Activated naive CD8-positive, alpha-beta T cell treated with anti-CD3 and anti-CD28 coated beads, Interleukin-2, amount 50 U/mL, for 24 hours (primary cell): ENCODE measurements at regions not wholly inside any gene's neighbourhood (a gene's known extent, or its start where the extent isn't known, plus 50 kb on each side); places are given as distances from the start of the nearest gene placed in this dataset.

Experiments used
- ATAC-seq: fragments of 150-1000 bp; cut with Tn5 transposase; one replicate; pipeline ENCODE4 v1.10.0; 2021
- DNase-seq: peaks from one replicate; pipeline ENCODE4 v3.0.0; 2021
- H3K27ac Mint-ChIP-seq: one replicate; pipeline ENCODE4 v1.8.0; 2021; ENCODE audit warnings: mild to moderate bottlenecking, mixed read lengths
- H3K27me3 Mint-ChIP-seq: one replicate; pipeline ENCODE4 v1.8.0; 2021; ENCODE audit warnings: mixed read lengths
- H3K36me3 Mint-ChIP-seq: one replicate; pipeline ENCODE4 v1.8.0; 2021; ENCODE audit warnings: low read depth, mixed read lengths
- H3K4me1 Mint-ChIP-seq: one replicate; pipeline ENCODE4 v1.8.0; 2021; ENCODE audit warnings: mixed read lengths
- H3K4me3 Mint-ChIP-seq: one replicate; pipeline ENCODE4 v1.8.0; 2021; ENCODE audit warnings: mild to moderate bottlenecking, moderate library complexity, mixed read lengths
- H3K9me3 Mint-ChIP-seq: one replicate; pipeline ENCODE4 v1.8.0; 2021; ENCODE audit warnings: mixed read lengths

DNA sequence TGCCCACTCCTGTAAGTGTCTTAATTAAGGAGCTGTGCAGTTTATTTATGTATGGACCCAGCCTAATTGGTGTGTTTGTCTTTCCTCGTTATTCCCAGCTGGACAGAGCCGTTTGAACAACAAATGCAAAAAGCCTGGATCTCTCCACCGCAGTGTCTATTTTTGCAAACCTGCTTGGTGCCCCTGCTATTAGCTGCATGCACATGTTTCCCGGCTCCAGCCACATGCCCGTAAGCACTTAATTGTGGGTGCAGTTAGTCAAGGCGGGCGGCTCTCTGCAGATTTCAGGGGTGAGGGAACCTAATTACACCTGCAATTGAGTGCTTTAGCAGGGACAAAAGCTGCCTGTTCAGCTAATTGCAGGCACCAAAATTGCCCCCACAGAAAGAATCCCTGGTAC lies 74.0 kb upstream of the GSE1 start:
- H3K27ac Mint-ChIP-seq: no peak overlapping the region
- ATAC-seq (no peak), DNase-seq (no peak)
- H3K27me3 Mint-ChIP-seq: no peaks in the 10 kb centered on the region
- no peaks in the 10 kb centered on the region for H3K9me3 Mint-ChIP-seq
- no peaks in the 10 kb centered on the region for H3K36me3 Mint-ChIP-seq
- H3K4me1 Mint-ChIP-seq: peaks cover 8% of the 10 kb centered on the region
- H3K4me3 Mint-ChIP-seq: no peak overlapping the region

DNA sequence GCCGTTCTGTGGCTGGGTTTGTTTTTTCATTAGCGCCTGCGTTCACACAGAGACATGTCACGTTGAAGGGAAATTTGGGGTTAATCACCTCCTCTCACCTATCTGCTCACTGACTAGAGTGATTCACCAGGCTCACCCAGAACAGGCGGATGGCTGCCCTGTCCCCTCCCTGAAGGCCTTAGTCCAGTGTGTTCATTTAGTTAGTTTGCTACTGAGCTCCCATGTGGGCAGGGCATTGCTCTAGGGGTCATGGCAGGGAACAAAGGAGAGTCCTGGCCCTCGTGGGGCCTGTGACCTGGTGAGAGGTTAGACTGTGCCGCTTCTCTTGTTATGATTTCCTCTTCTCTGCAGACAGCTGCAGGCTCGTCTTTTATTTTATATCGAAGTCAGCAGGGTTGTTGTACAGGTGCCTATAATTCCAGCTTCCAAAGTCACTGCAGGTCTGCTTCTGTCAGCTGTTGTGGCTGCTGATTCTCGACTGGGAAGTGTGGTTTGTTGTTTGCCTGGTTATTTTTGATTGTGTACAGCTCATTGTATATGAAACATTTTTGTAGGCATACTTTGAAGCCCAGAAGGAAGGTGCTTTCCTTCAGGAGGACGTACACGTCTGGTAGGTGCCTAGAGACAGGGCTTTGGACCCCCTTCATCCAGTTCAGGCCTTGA lies 73.4 kb upstream of the GSE1 start:
- no peak for DNase-seq
- Mint-ChIP-seq H3K36me3 (no peaks in the 10 kb centered on the region), H3K9me3 (no peaks in the 10 kb centered on the region), H3K27ac (no peak overlapping the region), H3K4me3 (no peak overlapping the region), H3K27me3 (no peaks in the 10 kb centered on the region), H3K4me1 (peaks cover 8% of the 10 kb centered on the region)
- ATAC-seq: no peak

- no peaks in the 10 kb centered on the region for H3K27me3 Mint-ChIP-seq
- H3K9me3 Mint-ChIP-seq: no peaks in the 10 kb centered on the region
- no peak overlapping the region for H3K27ac Mint-ChIP-seq
- H3K4me3 Mint-ChIP-seq: no peak overlapping the region
- no peak for ATAC-seq
- DNase-seq: no peak
- no peaks in the 10 kb centered on the region for H3K36me3 Mint-ChIP-seq
- peaks cover 6% of the 10 kb centered on the region for H3K4me1 Mint-ChIP-seq
These were observed 71.9 kb upstream of the GSE1 start for GRCh38 chr16:85541181-85541580.

GRCh38 chr16:85541619-85541979 lies 71.5 kb upstream of the GSE1 start:
- no peak overlapping the region for H3K27ac Mint-ChIP-seq
- peaks cover 6% of the 10 kb centered on the region for H3K4me1 Mint-ChIP-seq
- no peak for ATAC-seq
- H3K9me3 Mint-ChIP-seq: no peaks in the 10 kb centered on the region
- H3K27me3 Mint-ChIP-seq: no peaks in the 10 kb centered on the region
- no peak overlapping the region for H3K4me3 Mint-ChIP-seq
- no peaks in the 10 kb centered on the region for H3K36me3 Mint-ChIP-seq
- DNase-seq: no peak

DNA sequence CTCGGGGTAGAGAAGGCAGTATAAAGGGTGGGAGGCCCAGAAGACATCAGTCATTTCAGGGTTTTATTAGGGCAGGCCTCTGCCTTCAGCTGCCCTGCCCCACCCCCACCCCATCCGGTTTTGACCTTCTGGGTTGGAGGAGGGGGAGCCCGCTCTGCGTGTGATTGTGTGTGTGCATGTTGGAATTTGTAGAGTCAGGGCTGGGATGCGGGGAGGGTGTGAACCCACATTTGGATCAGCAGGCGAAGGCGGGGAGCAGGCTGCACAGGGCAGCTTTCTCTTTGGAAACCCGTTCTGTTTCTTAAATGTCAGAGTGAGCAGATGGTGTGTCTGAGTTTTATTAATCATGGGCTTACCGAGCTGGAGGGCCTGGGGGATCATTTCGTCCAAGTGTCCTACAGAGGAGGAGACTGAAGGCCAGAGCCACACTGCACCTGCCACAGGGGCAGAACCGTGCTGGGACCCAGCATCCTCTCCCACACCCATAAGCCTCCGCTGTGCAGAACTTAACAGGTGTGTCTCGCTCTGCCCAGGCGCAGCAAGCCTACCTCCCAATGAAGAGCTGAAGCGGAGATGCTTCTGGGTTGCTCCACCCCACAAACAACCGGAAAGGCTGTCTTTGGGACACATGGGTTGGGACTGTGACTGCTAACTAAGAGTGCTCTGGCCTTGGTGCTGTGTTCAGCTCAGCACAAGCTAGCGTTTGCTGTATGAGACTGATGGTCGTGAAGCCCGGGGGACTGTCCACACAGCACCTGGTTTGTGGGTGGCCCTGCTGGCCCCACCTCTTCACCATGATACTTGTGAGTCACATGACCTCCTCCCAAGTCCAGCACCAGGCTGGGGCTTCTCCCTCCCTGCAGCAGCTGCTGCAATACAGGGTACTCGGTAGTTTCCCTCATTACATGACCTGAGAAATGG lies 70.9 kb upstream of the GSE1 start:
- H3K27me3 Mint-ChIP-seq: no peaks in the 10 kb centered on the region
- H3K36me3 Mint-ChIP-seq: no peaks in the 10 kb centered on the region
- no peak overlapping the region for H3K4me3 Mint-ChIP-seq
- no peaks in the 10 kb centered on the region for H3K9me3 Mint-ChIP-seq
- DNase-seq (no peak), ATAC-seq (no peak)
- no peak overlapping the region for H3K27ac Mint-ChIP-seq
- peaks cover 6% of the 10 kb centered on the region for H3K4me1 Mint-ChIP-seq

DNA sequence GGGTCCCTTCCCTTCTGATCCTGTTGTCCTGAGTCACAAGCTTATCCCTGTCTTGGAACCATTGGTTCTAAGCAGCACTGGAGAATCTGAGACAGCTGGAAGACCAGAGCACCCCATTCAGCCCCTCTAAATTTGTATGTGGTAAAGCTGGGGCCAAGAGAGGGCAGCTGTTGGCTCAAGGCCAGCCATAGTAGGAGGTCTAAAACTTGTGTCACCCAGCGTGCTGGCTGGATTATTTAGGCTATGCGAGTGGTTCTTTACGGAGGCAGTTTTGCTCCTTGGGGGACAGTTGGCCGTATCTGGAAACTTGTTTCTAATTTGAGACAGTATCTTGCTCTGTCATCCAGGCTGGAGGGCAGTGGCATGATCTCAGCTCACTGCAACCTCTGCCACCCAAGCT lies 69.6 kb upstream of the GSE1 start:
- Mint-ChIP-seq H3K4me1 (peaks cover 6% of the 10 kb centered on the region), H3K27me3 (no peaks in the 10 kb centered on the region), H3K27ac (no peak overlapping the region), H3K36me3 (no peaks in the 10 kb centered on the region), H3K4me3 (no peak overlapping the region), H3K9me3 (no peaks in the 10 kb centered on the region)
- ATAC-seq: no peak
- no peak for DNase-seq

- Mint-ChIP-seq H3K36me3 (no peaks in the 10 kb centered on the region), H3K27me3 (no peaks in the 10 kb centered on the region), H3K4me3 (no peak overlapping the region), H3K4me1 (peaks cover 6% of the 10 kb centered on the region), H3K27ac (no peak overlapping the region), H3K9me3 (no peaks in the 10 kb centered on the region)
- ATAC-seq (no peak), DNase-seq (no peak)
These were observed 69.1 kb upstream of the GSE1 start for GRCh38 chr16:85544016-85544415.

- no peaks in the 10 kb centered on the region for H3K27me3 Mint-ChIP-seq
- ATAC-seq: no peak
- no peak overlapping the region for H3K27ac Mint-ChIP-seq
These were observed 68.5 kb upstream of the GSE1 start for GRCh38 chr16:85544668-85545067.

DNA sequence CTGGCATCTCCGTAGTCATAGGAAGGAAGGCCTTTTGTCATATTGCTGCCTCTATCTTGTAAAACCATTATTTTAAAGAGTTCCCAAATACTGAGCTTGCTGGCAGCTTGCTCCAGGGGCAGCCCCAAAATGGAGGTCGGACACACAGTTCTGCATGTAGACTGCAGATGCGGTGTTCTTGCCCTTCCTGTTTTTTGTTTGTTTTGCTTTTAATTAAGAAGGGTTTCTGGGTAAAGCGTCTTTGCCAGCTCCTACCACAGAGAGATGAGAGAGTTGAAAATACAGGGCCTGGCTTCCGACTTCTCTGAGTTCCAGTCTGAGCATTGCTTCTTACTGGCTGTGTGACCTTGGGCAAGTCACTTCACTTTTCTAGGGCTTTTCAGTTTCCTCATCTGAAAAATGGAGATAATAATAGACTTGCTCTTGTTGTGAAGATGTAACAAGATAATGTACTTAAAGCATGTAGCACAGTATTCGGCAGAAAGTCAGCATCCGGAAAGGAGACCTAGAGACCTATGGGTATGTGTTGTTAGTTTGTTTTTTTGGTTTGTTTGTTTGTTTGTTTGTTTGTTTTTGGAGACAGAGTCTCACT lies 67.8 kb upstream of the GSE1 start:
- Mint-ChIP-seq H3K36me3 (no peaks in the 10 kb centered on the region), H3K9me3 (no peaks in the 10 kb centered on the region), H3K4me3 (no peak overlapping the region), H3K4me1 (peaks cover 15% of the 10 kb centered on the region), H3K27me3 (no peaks in the 10 kb centered on the region), H3K27ac (no peak overlapping the region)
- DNase-seq (no peak), ATAC-seq (no peak)

More at GRCh38 chr16:85544668-85545067, 68.5 kb upstream of the GSE1 start:
- peaks cover 8% of the 10 kb centered on the region for H3K4me1 Mint-ChIP-seq
- no peak overlapping the region for H3K4me3 Mint-ChIP-seq
- H3K36me3 Mint-ChIP-seq: no peaks in the 10 kb centered on the region
- H3K9me3 Mint-ChIP-seq: no peaks in the 10 kb centered on the region
- no peak for DNase-seq

DNA sequence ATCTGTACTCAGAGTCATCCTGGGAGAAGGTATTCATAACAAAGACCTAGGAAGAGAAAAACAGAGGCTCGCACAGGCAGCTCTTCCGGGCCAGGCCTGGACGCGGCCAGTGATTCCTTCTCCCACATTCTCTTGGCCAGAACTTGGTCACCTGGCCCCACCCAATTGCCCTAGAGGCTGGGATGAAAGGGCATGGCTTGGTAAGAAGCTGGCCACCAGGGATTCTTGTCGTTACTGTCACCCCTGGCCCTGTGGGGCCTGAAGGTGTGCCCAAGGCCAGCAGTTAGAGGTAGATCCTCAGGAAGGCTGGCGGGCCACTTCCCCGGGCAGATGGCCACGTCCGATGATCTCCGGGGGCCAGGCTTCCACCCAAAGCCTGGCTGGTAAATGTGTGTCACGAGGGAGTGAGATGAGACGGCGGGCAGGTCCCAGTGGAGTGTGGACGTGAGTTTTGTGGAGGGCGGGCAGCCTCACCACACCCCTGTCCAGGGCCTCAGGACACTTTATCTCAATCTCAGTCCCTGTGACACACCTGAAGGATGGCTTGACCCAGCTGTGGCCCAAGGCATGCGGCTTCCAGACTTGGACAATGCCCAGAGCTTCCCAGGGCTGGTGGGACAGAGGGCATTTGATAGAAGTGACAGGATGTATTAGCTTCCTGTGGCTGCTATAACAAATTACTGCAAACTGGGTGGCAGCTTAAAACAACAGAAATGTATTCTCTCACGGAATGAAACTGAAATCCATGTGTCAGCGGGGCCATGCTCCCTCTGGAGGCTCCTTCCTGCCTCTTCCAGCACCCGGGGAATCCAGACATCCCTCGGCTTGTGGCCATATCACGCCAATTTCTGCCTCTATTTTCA lies 66.3 kb upstream of the GSE1 start:
- H3K36me3 Mint-ChIP-seq: no peaks in the 10 kb centered on the region
- DNase-seq: no peak
- H3K27me3 Mint-ChIP-seq: no peaks in the 10 kb centered on the region
- no peak for ATAC-seq
- no peak overlapping the region for H3K4me3 Mint-ChIP-seq
- no peaks in the 10 kb centered on the region for H3K9me3 Mint-ChIP-seq
- no peak overlapping the region for H3K27ac Mint-ChIP-seq
- peaks cover 23% of the 10 kb centered on the region for H3K4me1 Mint-ChIP-seq

DNA sequence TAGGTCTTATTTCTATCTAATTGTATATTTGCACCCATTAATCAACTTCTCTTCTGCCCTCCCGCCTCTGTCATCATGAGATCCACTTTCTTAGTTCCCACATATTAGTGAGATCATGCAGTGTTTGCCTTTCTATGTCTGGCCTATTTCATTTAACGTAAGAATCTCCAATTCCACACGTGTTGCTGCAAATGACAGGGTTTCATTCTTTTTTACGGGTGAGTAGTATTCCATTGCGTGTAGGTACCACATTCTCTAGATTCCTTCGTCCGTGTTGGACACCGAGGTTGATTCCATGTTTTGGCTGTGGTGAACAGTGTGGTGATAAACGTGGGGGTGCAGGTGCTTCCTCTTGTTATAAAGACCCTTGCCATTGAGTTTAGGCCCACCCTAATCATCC lies 64.7 kb upstream of the GSE1 start:
- no peaks in the 10 kb centered on the region for H3K36me3 Mint-ChIP-seq

GRCh38 chr16:85549766-85550421 lies 63.2 kb upstream of the GSE1 start:
- Mint-ChIP-seq H3K27me3 (no peaks in the 10 kb centered on the region), H3K4me1 (peaks cover 37% of the 10 kb centered on the region), H3K4me3 (no peak overlapping the region), H3K36me3 (no peaks in the 10 kb centered on the region), H3K27ac (no peak overlapping the region), H3K9me3 (no peaks in the 10 kb centered on the region)
- ATAC-seq: no peak
- DNase-seq: no peak

More for the DNA sequence above, 64.7 kb upstream of the GSE1 start:
- Mint-ChIP-seq H3K27ac (no peak overlapping the region), H3K27me3 (no peaks in the 10 kb centered on the region), H3K4me3 (no peak overlapping the region), H3K4me1 (peaks cover 29% of the 10 kb centered on the region), H3K9me3 (no peaks in the 10 kb centered on the region)
- DNase-seq: no peak
- ATAC-seq: no peak

- Mint-ChIP-seq H3K4me3 (no peak overlapping the region), H3K4me1 (peaks cover 37% of the 10 kb centered on the region), H3K27me3 (no peaks in the 10 kb centered on the region), H3K9me3 (no peaks in the 10 kb centered on the region), H3K27ac (no peak overlapping the region), H3K36me3 (no peaks in the 10 kb centered on the region)
- DNase-seq (no peak), ATAC-seq (no peak)
These were observed 62.7 kb upstream of the GSE1 start for GRCh38 chr16:85550422-85550864.
